ES-I3 (cell line): ENCODE measurements at regions not wholly inside any gene's neighbourhood (a gene's known extent, or its start where the extent isn't known, plus 50 kb on each side); places are given as distances from the start of the nearest gene placed in this dataset.

Experiments
- H3K36me3 ChIP-seq: 2 replicates; pipeline ENCODE4 v1.6.1; 2013; ENCODE audit warnings: mild to moderate bottlenecking, low read length, control low read depth, moderate library complexity; ENCODE audit not compliant: insufficient read depth
- H3K4me1 ChIP-seq: 2 replicates; pipeline ENCODE4 v1.6.1; 2013; ENCODE audit warnings: mild to moderate bottlenecking, control low read depth, low read length; ENCODE audit not compliant: insufficient read depth
- H3K9ac ChIP-seq: 2 replicates; pipeline ENCODE4 v1.6.1; 2013; ENCODE audit warnings: low read depth, mild to moderate bottlenecking, low read length, moderate library complexity
- H3K9me3 ChIP-seq: 2 replicates; pipeline ENCODE4 v1.6.1; 2013; ENCODE audit warnings: mild to moderate bottlenecking, low read length, moderate library complexity; ENCODE audit not compliant: control insufficient read depth, insufficient read depth

DNA sequence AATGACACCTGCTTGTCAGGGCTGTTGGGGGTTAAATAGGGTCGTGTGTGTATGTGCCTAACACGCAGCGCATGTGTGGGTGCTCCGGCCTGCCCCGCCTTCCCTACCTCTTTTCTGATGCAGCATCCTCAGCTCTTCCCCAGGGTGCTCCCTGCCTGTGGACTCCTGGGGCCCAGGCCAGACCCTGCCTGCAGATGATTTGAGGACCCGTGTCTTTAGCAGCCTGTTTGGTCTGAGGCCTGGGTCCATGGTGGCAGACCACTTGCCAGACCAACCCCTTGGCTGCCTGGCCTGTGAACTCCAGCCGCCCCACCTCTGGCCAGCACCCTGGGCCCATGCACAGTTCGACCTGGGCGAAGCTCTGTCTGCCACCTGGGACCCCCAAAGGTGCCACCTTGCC is 57.0 kb upstream of the SIM2 start:
- Histone ChIP-seq H3K9ac (no peak overlapping the region), H3K36me3 (no peaks in the 10 kb centered on the region), H3K9me3 (no peaks in the 10 kb centered on the region), H3K4me1 (peaks cover 2% of the 10 kb centered on the region)

DNA sequence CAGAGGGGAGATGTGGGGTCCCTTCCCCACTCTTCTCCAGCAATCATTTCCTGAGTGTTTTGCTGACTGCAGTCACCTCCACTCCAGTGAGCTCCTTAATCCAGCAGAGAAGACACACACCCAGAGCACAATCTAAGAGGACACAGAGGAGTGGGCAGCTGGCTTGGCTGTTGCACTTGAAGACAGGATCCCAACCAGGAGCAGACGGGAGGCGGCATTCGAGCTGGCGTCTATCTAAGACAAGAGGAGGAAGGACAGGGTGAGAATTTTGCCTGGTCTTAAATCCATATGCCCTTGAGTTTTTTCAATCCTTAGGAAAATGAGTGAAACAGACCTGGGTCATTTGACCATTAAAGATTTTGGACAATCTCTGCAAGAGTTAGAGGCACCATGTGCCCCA is 56.1 kb upstream of the SIM2 start:
- no peaks in the 10 kb centered on the region for H3K9me3 ChIP-seq
- peaks cover 9% of the 10 kb centered on the region for H3K4me1 ChIP-seq
- H3K36me3 ChIP-seq: no peaks in the 10 kb centered on the region
- no peak overlapping the region for H3K9ac ChIP-seq

DNA sequence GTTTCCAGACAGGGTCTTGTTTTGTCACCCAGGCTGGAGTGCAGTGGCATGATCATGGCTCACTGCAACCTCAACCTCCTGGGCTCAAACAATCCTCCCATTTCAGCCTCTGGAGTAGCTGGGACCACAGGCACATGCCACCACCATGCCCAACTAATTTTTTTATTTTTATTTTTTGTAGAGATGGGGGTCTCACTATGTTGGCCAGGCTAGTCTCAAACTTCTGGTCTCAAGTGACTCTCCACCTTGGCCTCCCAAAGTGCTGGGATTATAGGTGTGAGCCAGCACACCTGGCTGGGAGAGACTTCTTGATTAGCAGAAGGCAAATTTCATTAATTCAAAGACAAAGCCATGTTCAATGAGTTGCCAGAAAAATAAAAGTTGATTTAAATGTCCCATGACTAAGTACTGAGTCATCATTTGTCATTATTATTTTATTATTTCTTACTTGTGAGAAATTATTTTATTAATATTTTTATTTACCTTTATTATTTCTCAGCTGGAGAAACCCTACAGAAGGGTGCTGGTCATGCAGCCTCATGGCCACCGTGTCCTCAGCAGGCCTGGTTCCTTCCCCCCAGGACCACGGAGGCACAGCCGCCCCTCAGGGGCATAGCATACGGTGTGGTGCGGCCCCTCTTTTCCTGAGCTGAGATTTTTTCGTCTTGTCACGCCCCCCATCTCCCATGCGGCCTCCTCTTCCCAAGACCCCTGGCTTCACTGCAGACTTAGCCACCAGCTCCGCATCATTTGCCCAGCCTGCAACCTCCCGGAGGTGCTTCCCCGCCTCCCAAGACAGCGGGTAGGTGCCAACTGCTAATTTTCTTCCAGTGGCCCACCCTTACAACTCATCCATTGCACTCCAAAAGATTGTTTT is 55.3 kb upstream of the SIM2 start:
- Histone ChIP-seq H3K9ac (no peak overlapping the region), H3K4me1 (peaks cover 10% of the 10 kb centered on the region), H3K9me3 (no peaks in the 10 kb centered on the region), H3K36me3 (no peaks in the 10 kb centered on the region)

DNA sequence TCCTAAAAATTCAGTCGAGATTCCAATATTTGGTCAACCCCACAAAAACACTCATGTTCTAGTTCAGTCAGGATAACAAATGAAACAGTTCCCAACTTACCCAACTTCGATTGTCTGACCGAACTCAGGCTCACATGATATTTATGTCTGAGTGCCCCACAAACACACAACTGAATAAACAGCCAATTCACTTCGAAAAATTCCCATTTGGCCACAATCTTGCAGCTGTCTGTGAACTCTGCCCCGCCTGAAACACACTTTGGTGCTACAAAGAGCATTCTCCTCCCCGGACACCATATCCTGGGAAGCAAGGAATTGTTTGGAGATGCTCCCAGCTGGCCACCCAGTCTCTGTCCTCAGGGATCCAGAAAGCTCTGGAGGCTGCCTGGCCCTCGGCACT is 52.9 kb upstream of the SIM2 start:
- Histone ChIP-seq H3K4me1 (peaks cover 10% of the 10 kb centered on the region), H3K9ac (no peak overlapping the region), H3K36me3 (no peaks in the 10 kb centered on the region), H3K9me3 (no peaks in the 10 kb centered on the region)

DNA sequence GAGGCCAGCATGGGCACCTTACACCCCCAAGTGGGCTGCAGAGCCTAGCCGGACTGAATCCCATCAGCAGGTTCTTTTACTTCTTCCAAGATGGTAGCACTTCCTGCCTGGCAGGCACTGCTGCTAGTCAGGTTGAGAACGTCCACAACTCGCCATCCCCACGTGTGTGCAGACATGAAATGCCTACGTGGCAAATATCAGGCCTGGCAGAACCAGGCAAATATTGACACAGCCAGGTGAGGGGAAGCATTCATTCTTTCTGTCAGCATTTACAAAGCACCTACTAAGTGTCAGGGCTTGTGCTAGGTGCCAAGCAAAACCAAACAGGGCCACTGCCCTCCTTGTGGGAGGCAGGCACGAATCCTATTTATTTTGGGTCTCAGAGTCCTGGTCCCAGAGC is 52.3 kb upstream of the SIM2 start:
- Histone ChIP-seq H3K9ac (no peak overlapping the region), H3K36me3 (no peaks in the 10 kb centered on the region), H3K4me1 (peaks cover 10% of the 10 kb centered on the region), H3K9me3 (no peaks in the 10 kb centered on the region)

DNA sequence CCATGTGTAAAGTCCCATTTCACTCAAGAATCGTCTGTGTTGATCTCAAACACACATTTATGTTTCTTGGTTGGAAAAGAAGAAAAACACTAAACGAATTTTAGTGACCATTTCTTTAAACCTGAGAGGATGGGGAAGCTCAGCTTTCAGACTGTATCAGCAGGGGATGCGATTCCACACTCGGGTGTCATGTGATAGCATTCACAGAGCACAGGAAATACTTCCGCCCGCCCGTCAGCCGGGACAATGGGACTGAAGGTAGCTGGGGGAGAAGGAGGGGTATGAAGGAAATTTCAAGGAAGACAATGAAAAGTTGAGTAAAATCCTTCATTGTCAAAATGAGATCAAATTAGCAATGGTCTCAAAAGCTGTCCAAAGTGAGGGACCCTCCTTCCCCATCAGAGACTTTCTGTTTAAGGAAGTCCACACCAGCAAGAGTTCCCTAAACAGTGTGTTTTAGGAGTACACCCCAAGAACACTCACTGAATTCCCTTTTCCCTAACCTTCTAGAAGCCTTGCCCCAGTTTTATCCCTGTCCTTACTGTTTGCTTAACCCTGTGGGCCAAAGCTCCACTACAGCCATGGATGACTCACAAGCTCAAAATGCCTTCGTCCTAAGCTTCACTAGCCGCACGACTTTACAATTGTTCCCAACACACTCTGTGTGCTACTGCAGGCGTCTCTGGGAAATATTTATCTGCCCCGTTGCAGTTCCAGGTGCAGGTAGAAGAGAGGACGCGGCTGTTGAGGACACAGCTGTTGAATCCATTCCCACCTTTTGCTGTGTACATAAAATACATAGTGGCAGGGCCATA is 51.4 kb upstream of the SIM2 start:
- H3K36me3 ChIP-seq: no peaks in the 10 kb centered on the region
- peaks cover 10% of the 10 kb centered on the region for H3K4me1 ChIP-seq
- peak overlapping the region; percentile 16; the same call in 1 of the 2 replicates for H3K9ac ChIP-seq
- H3K9me3 ChIP-seq: no peaks in the 10 kb centered on the region
